ENCODE measurements at regions not wholly inside any gene's neighbourhood (a gene's known extent, or its start where the extent isn't known, plus 50 kb on each side); places are given as distances from the start of the nearest gene placed in this dataset.

DNA sequence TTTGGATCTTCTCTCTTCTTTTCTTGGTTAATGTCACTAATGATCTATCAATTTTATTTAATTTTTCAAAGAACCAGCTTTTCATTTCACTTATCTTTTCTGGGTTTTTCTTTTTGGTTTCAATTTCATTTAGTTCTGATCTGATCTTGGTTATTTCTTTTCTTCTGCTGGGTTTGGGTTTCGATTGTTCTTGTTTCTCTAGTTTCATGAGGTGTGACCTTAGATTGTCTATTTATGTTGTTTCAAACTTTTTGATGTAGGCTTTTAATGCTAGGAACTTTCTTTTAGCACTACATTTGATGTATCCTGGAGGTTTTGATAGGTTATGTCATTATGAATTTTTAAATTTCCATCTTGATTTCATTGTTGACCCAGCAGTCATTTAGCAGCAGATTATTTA is 142.3 kb downstream of the C11orf87 start:
- no peak for DNase-seq

DNA sequence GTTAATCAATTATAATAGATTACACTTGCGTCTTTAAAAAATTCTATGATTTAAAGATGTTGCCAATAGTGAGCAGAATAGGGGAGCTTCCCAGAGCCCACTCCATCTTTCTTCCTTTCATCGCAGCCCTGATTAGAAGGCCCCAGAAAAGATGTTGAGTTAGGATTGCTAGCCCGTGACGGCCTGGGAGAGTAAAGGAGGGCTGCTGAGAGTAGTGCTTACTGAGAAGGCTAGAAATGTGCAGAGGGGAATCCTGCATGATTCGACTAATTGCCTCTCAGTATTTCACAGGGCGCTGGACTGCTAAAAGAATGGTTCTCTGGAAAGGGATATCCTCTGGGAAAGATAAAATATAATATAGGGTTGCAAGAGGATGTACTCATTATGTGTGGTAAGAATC is 160.5 kb downstream of the C11orf87 start:
- no peak for DNase-seq

DNA sequence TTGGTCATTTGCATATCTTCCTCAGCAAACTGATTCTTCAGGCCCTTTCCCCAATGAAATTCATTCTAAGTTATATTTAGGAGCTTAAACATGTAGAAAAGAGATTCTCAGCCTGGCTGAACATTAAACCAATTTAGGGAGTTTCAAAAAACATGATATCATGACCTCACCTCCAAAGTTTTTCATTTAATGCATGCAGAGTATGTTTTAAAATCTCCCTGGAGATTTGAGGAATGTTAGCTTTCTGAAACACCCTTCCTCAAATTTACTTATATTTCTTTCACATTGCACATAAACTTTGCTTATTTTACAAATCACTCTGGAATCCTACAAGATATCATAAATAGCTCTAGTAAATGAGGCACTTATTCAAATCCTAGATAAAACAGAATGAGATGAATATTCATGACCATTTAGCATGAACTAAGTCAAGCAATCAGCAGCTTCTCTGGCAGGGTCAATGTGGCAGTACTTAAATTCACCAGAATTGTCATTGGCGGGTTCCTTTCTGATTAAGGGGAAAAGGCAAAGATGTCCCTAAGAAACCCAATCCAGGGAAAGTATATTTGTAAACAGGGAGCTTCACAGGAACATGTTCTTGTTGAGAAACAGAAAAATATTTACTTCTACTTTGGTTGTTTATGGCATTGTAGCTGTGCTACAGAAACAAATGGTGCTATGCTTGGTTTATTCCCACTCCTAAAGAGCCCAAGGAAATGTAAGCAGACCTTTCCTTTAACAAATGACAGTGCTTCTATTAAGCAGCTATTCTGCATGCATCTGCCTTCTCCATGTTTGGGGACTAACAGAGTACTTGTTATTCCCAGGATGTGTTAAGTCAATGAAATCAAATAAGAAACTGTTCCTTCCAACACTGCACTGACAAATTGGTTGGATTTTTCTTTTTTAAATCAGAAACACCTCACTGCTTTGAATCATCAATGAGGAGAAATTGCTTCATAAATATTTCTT is 162.3 kb downstream of the C11orf87 start:
- no peak for DNase-seq

DNA sequence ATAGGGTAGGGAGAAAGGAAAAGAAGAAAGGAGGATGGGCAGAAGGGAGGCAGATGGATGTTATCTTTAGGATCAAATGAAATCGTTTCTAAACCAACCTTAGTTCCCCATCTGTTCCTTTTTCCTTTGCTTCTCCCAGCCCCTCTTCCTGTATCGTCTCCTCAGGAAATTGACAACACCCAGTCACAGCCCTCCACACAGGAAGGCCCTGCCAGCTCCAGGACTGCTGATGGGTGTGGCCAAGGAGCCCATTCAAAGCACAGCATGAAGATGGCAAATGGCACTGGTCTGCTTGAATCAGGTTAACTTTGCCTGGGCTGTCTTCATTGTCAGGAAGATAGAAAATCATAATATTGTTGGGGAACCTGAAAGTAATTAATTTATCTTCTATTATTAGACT is 164.8 kb downstream of the C11orf87 start:
- no peak for DNase-seq

GRCh38 chr11:109590782-109591181 is 168.8 kb downstream of the C11orf87 start:
- no peak for DNase-seq

- no peak for DNase-seq
Observed at GRCh38 chr11:109597336-109597735, 175.3 kb downstream of the C11orf87 start.

DNA sequence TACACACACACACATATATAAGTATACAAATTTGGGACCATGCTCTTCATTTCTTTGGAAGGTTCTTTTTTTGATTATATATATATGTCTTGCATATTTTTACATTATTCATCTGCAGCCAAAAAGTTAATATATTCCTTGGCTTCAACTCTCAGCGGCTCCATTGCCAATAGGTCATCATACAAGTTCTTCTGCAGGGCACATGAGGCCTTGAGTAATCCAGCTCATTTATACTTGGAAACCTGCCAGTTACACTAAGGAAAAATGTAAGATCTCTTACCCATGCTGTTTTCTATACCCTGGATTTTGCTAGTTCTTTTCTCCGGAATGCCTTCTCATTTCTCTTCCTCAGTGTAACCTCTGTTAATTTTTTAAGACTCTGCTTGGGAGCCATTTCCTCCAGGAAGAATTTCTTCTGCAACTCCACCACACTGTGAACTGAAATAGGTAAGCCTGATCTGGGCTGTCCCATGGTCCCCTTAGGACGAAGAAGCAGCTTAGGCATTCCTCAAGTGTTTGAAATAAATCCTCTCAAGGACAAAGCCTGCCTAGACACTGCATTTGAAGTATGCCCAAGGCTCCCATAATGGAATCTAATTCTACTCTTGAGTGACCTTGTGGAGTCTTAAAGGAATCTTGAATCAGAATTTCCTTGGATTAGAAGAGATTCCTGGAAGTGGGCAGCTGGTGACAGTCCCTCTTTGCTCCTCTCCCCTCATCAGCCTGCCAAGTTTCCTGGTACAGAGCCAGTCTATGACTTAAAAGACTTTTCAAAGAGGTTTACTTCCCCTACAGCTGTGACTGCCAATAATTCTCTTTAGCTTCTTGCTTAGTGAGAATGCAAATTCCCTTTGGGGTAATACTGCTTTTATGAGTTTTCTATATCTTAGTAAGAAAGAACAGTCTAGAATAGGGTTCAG is 182.8 kb downstream of the C11orf87 start:
- DNase-seq: no peak

- peak in 1 of 4 experiments; percentile 5 for DNase-seq
Observed at GRCh38 chr11:109606256-109606655, 184.3 kb downstream of the C11orf87 start.

DNA sequence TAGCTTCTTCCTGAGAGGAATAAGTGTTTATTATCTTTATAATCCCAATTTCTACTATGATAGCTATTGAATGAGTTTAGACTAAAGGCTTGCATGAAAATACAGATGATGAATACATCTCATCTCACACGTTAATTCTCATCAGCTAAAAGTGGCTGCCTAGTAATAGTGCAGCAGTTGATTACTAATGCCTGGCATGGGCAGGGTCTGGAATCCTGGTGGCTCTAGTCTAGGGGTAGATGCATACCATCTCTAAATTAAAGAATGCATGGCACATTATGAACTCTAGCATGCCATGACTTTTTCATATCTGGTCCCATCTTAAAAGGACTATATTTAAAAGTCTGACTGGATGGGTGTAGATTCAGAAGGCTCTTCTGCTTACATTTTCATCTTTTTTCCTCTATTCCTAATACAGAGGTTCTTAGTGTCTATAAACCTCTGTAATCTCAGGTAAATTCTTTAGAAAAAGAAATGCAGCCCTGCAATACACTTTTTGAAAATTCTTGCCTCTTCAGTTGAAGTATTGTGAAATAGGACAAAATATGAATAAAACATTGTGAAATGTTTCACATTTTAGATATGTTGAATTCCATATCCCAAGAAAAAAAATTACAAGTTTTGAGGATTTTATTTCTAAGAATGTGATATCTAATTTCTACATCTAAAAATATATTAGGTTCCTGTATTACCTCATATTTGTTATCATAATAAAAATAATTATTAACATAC is 187.6 kb downstream of the C11orf87 start:
- DNase-seq: no peak

DNA sequence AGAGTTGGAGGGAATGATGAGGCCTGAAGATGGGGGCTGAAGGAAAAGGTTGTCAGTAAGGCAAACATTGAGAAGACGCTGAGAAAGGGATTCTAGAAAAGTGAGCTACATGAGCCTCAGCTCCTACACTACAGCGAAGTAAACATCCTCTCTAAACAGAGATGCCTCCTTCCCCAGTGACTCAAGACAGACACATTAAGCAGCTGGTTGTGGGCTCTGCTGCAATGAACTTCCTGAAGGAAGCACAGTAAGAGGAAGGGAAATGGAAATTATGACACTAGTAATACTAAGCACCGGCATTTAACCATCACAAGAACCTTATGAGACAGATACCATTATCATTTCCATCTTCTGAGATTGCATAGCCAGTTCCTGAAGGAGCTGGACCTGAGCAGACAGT is 190.5 kb downstream of the C11orf87 start:
- peak in 1 of 4 experiments; percentile 2 for DNase-seq

GRCh38 chr11:109619498-109619897 is 197.5 kb downstream of the C11orf87 start:
- no peak for DNase-seq

DNA sequence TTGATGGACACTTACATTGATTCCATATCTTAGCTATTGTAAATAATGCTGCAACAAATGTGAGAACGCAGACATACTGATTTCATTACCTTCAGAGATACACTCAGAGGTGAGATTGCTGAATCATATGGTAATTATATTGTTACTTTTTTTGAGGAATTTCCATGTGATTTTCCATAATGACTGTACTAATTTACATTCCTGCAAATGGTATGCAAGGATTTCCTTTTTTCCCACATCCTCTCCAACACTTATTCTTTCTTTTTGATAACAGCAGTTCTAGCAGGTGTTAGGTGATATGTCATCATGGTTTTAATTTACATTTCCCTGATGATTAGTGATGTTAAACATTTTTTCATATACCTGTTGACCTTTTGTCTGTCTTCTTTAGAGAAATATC is 207.7 kb downstream of the C11orf87 start:
- no peak for DNase-seq

GRCh38 chr11:109641549-109641948 is 219.6 kb downstream of the C11orf87 start:
- DNase-seq: peak in 1 of 4 experiments; percentile 6

DNA sequence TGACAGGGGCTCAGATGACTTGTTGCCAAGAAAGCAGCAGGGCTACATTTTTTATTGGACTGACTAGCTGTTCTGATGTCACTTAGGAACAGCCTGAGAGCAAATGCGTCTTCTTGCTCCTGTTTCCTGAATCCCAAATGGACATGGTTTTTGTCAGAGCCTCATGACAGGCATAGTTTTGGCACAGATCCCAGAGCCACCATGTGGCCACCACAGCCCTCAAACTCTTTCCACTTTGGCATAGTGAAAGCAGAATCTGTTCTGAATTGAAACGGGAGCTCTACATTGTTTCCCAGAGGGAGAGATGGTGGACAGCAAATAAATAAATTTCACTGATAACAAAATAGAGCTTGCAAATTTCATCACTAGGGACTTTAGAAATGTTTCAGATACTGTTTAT is 222.2 kb downstream of the C11orf87 start:
- DNase-seq: no peak

- DNase-seq: no peak
Observed at GRCh38 chr11:109648804-109649203, 226.8 kb downstream of the C11orf87 start.

DNA sequence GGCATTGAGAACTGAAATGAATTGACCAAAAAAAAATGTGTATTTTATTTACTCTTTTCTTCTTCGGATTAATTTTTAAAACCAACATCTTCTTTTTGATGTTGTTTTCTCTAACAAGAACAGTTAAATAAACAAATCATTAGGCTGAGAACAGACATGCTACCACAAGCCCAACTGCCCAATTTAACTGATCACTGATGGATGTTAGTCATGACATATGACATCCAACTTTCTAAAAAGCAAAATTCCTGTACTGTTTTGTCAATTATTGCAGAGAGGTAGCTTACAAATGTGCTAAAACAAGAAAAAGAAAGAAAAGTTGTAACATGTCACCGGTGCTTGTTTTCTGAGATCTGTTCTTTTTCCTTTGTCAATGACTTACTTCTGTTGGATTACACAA is 232.1 kb downstream of the C11orf87 start:
- DNase-seq: no peak

DNA sequence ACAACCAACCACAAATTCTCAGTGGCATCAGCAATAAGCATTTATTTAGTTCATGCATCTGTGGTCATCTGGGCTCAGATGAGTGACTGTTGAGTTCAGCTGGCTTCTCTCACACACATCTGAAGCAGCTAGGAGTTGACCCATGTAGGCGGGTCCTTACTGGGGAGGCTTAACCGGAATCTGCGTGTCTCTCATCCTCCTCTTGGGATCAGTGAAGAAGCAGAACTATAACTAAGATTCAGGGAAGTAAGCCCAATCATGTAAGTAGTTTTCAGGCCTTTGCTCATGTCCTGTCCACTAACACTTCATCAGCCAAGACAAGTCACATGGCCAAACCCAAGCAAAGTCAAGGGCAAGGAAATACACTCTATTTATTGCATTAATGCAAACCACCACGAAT is 236.2 kb downstream of the C11orf87 start:
- DNase-seq: no peak

DNA sequence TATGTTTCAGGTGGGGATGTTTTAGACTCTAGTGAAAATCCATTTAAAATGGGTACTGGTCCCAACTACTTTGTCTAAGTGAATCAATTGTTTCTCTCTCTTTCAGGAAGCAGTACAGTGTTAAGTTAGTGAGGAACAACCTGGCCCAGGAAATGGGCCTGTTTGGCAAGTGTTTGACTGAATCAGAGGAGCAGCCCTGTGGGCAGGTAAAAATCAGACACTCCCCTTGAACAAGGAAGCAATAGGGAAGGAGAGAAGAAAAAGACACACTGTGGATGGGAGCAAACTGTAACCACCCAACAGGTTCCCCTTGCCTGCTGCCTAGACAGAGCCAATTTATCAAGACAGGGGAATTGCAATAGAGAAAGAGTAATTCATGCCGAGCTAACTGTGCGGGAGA is 245.7 kb downstream of the C11orf87 start:
- no peak for DNase-seq

- no peak for DNase-seq
Observed at GRCh38 chr11:109668973-109669634, 247.1 kb downstream of the C11orf87 start.

DNA sequence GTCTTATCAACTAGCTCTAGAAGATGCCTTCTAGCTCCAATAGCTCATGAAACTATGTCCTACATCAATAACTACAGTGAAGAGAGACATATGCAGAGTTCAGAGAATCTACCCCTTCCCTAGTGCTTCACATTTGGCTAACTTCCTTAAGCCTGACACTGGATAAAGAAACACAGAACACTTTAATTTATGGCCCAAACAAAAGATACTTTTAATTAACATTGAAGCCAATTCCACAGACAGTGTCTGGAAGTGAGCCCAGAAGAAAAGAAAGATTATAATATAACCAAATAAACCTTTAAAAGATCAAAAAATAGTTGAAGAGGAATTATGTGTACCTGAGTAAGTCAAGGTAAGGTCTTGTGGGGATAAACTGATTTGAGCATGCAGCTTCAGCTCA is 255.2 kb downstream of the C11orf87 start:
- no peak for DNase-seq

GRCh38 chr11:109677876-109678275 is 255.9 kb downstream of the C11orf87 start:
- no peak for DNase-seq

- DNase-seq: no peak
Observed at GRCh38 chr11:109680127-109680526, 258.1 kb downstream of the C11orf87 start.

All from suppressor macrophage (primary cell).